ENCODE measurements at regions not wholly inside any gene's neighbourhood (a gene's known extent, or its start where the extent isn't known, plus 50 kb on each side); places are given as distances from the start of the nearest gene placed in this dataset.

DNA sequence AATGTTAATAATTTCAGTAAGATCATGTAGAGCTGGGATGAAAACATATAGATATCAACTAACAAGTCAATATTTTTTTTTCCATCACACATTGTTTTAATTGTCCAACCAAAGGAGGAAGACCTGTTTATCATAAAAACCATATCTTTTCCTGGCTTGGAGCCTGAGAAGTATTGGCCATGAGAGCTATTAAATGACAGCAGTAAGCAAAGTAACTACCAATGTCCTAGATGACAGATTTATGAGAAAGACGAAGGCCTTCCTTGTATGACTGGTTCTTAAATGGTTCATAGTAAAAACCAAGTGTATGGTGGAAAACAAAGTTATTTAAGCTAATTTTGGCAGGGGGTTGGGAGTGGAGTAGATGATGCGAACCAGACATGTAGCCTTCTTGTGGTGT is 1147.1 kb upstream of the TENM4 start:
- H4K20me1 ChIP-seq = no peaks in the 10 kb centered on the region
- no peaks in the 10 kb centered on the region; a peak in 1 of 22 replicates for H3K9me3 ChIP-seq (replicated peaks in 1 of 11)
- H3K36me3 ChIP-seq = no peaks in the 10 kb centered on the region
- no peak overlapping the region for H3K9ac ChIP-seq
- no peak overlapping the region for H3K4me2 ChIP-seq
- H3K27ac ChIP-seq = no peak overlapping the region
- H3K4me1 ChIP-seq = peaks cover 0 to 3% (median 0%) of the 10 kb centered on the region in 10 experiments; a peak in 3 of 20 replicates
- TF ChIP-seq Cebpa-rat (IDR thresholded peaks at IDR 0.05) = no peak
- H3K4me3 ChIP-seq = no peak overlapping the region
- no peaks in the 10 kb centered on the region for H3K27me3 ChIP-seq

DNA sequence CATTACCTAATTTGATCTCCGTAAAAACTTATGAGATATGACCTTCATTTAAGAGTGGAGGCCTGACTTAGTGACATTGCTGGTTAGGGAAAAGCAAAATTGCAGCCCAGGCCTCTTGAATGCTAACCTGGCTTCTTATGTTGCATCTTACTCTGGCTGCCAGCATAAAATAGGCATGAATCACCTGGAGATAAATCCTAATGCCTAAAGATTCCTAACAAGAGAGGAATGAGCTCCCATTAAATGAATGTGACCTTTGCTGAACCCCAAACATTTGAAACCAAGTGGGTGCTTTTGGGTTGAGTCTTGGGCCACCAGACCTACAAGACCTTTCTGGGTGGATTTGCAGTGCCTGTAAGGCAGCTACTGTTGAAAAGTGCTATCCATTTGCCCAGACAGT is 1145.6 kb upstream of the TENM4 start:
- H3K4me2 ChIP-seq = no peak overlapping the region
- H3K27ac ChIP-seq = no peak overlapping the region
- H3K9me3 ChIP-seq (replicated peaks in 1 of 11) = no peaks in the 10 kb centered on the region; a peak in 1 of 22 replicates
- TF ChIP-seq Cebpa-rat (IDR thresholded peaks at IDR 0.05) = no peak
- peaks cover 0 to 9% (median 0%) of the 10 kb centered on the region in 10 experiments; a peak in 4 of 20 replicates for H3K4me1 ChIP-seq
- H3K36me3 ChIP-seq = no peaks in the 10 kb centered on the region
- no peaks in the 10 kb centered on the region for H3K27me3 ChIP-seq
- no peak overlapping the region for H3K4me3 ChIP-seq
- no peaks in the 10 kb centered on the region for H4K20me1 ChIP-seq
- H3K9ac ChIP-seq = no peak overlapping the region

DNA sequence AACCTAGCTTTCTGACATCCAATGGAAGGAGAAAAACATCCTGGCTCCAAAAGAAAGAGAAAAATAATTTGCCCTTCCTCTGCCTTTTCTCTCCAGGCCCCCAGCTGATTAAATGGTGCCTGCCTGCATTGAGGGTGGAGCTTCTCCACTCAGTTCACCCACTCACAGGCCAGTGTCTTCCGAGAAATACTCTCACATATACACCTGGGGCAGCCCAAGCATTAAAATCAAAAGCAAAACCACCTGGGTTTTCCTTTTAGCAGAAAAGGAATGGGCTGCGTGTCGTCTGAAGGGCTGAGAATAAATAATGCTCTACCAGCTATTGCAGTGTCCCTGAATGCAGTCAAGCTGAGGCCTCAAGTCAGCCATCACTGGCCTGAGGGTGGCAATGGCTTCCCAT is 1143.8 kb upstream of the TENM4 start:
- H3K36me3 ChIP-seq = no peaks in the 10 kb centered on the region
- no peak overlapping the region for H3K4me2 ChIP-seq
- no peak overlapping the region for H3K4me3 ChIP-seq
- no peak overlapping the region for H3K27ac ChIP-seq
- H3K9me3 ChIP-seq (replicated peaks in 1 of 11) = no peaks in the 10 kb centered on the region
- no peak overlapping the region for H3K9ac ChIP-seq
- peaks cover 0 to 23% (median 0%) of the 10 kb centered on the region in 10 experiments; a peak in 4 of 20 replicates for H3K4me1 ChIP-seq
- no peaks in the 10 kb centered on the region for H4K20me1 ChIP-seq
- no peak for TF ChIP-seq Cebpa-rat (IDR thresholded peaks at IDR 0.05)
- no peaks in the 10 kb centered on the region for H3K27me3 ChIP-seq

DNA sequence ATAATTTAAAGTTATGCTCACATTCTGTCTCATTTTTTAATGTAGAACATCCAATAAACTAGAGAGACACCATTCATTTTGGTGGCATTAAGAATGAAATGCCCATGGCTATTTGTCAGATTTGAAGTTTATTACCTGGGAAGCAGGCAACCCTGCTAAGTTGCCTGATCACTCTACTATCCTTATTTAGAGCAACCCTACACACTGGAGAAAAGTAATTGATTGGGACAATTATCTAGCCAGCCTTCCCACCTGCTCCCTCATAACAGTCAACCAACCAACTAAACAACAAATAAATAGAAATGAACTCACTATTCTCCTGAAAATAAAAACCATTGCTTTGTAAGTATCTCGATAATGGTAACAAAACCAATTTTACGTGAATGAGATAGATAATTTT is 1129.0 kb upstream of the TENM4 start:
- Histone ChIP-seq H3K27me3 (no peaks in the 10 kb centered on the region), H3K9me3 (replicated peaks in 1 of 11) (peaks cover 17 to 26% (median 21%) of the 10 kb centered on the region in 11 experiments), H3K27ac (no peak overlapping the region), H3K4me3 (no peak overlapping the region), H3K9ac (no peak overlapping the region), H3K36me3 (no peaks in the 10 kb centered on the region), H4K20me1 (no peaks in the 10 kb centered on the region), H3K4me1 (no peaks in the 10 kb centered on the region), H3K4me2 (no peak overlapping the region)
- no peak for TF ChIP-seq Cebpa-rat (IDR thresholded peaks at IDR 0.05)

DNA sequence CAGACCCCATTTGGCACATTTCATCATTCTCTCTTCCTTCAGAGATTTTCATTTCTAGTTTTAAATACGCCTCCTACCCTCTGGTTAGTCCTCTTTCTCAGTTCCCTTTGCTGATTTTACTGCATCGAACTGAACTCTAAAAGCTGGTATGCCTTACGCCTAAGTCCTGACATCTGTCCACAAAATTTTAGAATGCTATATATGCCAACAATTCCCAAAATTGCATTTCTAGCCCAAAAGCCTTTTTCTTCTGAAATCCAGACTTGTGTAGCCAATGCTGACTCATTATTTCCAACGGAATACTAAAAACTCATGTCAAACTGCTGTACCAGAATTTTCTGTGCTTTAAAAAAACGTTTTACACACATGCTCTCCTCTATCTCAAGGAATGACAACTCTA is 1124.4 kb upstream of the TENM4 start:
- Histone ChIP-seq H3K9me3 (replicated peaks in 1 of 11) (no peaks in the 10 kb centered on the region), H3K27me3 (no peaks in the 10 kb centered on the region), H3K9ac (no peak overlapping the region), H3K27ac (no peak overlapping the region), H3K4me1 (no peaks in the 10 kb centered on the region), H3K36me3 (no peaks in the 10 kb centered on the region), H4K20me1 (no peaks in the 10 kb centered on the region), H3K4me3 (no peak overlapping the region), H3K4me2 (no peak overlapping the region)
- TF ChIP-seq Cebpa-rat (IDR thresholded peaks at IDR 0.05) = no peak

DNA sequence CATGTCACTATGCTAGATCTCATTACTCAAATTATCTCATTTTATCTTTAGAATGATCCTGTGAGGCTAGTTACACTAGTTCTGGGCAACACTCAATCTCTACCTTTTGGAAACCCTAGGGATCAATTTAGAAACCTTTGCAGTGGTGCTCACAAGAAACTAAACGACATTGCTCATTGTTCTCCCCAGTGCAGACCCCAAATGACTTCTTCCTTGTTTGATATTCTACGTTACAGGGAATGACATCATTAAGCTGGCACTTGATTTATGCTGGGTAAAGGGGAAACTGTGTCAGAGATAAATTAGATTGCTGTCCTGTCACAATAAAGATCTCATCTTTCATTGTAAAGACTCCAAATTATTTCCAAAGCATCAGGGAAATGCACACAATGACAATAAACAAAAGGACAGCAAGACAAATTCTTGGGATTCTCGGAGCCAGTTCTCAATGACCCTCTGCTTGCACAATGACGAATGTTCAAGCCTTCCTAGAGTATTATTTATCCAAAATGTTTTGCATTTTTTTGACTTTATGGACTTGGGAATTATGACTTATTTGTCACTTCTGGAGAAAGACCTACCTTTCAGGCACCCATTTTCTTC is 1121.8 kb upstream of the TENM4 start:
- Histone ChIP-seq H3K9ac (no peak overlapping the region), H3K4me1 (no peaks in the 10 kb centered on the region), H3K4me3 (no peak overlapping the region), H3K27ac (no peak overlapping the region), H3K4me2 (no peak overlapping the region), H4K20me1 (no peaks in the 10 kb centered on the region), H3K9me3 (replicated peaks in 1 of 11) (no peaks in the 10 kb centered on the region), H3K27me3 (no peaks in the 10 kb centered on the region), H3K36me3 (no peaks in the 10 kb centered on the region)
- no peak for TF ChIP-seq Cebpa-rat (IDR thresholded peaks at IDR 0.05)

DNA sequence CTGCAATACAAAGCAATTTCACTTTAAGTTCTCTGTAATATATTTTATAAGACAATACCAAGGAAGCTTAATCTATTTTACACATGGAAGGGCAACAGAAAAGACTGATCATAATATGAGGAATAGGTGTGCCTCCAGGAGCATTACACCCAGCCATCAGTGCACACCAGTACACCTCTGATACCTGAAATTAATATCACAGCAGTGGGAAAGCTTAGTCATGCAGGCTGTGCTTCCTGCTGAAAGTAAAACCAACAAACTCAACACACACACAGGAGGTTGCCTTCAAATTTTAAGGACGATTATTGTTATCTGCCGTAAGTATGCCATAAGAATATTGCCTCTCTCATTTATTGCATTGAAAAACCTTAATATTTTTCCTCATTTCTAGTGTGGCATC is 1119.1 kb upstream of the TENM4 start:
- no peak for TF ChIP-seq Cebpa-rat (IDR thresholded peaks at IDR 0.05)
- Histone ChIP-seq H4K20me1 (no peaks in the 10 kb centered on the region), H3K4me1 (no peaks in the 10 kb centered on the region), H3K9me3 (replicated peaks in 1 of 11) (no peaks in the 10 kb centered on the region), H3K9ac (no peak overlapping the region), H3K4me3 (no peak overlapping the region), H3K36me3 (no peaks in the 10 kb centered on the region), H3K4me2 (no peak overlapping the region), H3K27me3 (no peaks in the 10 kb centered on the region), H3K27ac (no peak overlapping the region)

DNA sequence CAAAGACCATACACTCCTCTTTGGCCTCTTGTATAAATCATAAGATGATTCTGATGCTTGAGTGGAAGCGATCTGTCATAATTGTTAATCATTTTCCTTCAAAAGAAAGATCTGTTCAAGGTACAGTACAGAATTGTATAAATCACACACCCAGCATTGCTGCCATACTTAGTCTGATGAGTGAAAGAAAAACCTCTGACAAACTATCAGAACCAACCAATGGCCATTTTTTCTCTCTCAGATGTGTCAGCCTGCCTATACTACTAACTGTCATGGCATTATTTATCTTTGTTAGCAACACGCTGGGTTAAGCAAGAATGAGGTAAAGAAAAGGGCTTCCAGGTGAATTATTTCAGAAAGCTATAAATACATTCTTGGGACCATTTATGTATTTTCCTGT is 1112.7 kb upstream of the TENM4 start:
- Histone ChIP-seq H3K4me1 (no peaks in the 10 kb centered on the region), H3K9me3 (replicated peaks in 1 of 11) (no peaks in the 10 kb centered on the region), H3K4me3 (no peak overlapping the region), H3K9ac (no peak overlapping the region), H3K27me3 (no peaks in the 10 kb centered on the region), H3K27ac (no peak overlapping the region), H4K20me1 (no peaks in the 10 kb centered on the region), H3K4me2 (no peak overlapping the region), H3K36me3 (no peaks in the 10 kb centered on the region)
- no peak for TF ChIP-seq Cebpa-rat (IDR thresholded peaks at IDR 0.05)

DNA sequence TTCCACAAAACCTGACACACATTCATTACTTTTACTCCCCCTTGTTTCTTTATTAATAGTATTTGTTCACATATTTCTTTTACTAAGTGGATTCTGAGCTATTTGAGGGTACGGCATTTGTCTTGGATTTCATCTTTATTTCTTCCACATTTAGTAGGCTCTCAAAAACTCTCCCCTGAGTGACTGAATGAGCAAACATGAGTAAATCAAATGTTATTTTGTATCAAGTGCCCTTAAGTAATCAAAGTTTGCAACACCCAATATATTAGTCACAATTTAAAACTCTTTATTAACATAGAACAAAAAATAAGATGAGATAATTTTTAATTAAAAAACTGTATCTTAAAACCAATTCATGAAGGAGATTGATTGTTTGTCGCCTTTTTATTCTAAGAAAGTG is 1101.9 kb upstream of the TENM4 start:
- TF ChIP-seq Cebpa-rat (IDR thresholded peaks at IDR 0.05) = no peak
- Histone ChIP-seq H3K4me1 (no peaks in the 10 kb centered on the region), H4K20me1 (no peaks in the 10 kb centered on the region), H3K4me3 (no peak overlapping the region), H3K9me3 (replicated peaks in 1 of 11) (no peaks in the 10 kb centered on the region), H3K27ac (no peak overlapping the region), H3K4me2 (no peak overlapping the region), H3K36me3 (no peaks in the 10 kb centered on the region), H3K9ac (no peak overlapping the region), H3K27me3 (no peaks in the 10 kb centered on the region)

DNA sequence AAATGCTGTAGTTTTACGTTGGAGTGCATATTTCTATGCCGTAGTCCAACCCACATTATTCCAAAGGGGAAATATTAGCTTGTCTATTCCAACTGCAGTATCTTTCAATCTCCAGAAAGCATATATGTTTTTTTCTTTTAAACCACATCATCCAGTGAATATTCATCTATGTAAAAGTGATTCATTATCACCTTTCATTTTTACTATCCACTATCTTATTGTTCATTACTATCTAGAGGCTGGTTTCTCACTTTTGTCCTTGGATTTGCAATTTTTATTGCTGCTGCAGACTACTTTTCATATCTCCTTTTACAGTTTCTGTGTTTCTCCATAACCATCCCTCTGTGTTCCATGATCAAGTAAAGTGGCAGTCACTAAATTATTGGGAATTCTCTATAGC is 1097.2 kb upstream of the TENM4 start:
- no peak overlapping the region for H3K4me3 ChIP-seq
- no peak overlapping the region for H3K27ac ChIP-seq
- H4K20me1 ChIP-seq = no peaks in the 10 kb centered on the region
- H3K4me2 ChIP-seq = no peak overlapping the region
- H3K4me1 ChIP-seq = no peaks in the 10 kb centered on the region
- no peak for TF ChIP-seq Cebpa-rat (IDR thresholded peaks at IDR 0.05)
- H3K9me3 ChIP-seq (replicated peaks in 1 of 11) = peaks cover 0 to 4% (median 1%) of the 10 kb centered on the region in 11 experiments; a peak in 12 of 22 replicates
- no peaks in the 10 kb centered on the region for H3K36me3 ChIP-seq
- no peaks in the 10 kb centered on the region for H3K27me3 ChIP-seq
- H3K9ac ChIP-seq = no peak overlapping the region

Measured in BLaER1 treated with 17β-estradiol and CSF1 and Interleukin-3, amounts not matched to agents 10 nM and 100 nM (cell line).